HG03442 (cell line): ENCODE measurements at regions not wholly inside any gene's neighbourhood (a gene's known extent, or its start where the extent isn't known, plus 50 kb on each side); places are given as distances from the start of the nearest gene placed in this dataset.

Source experiments
- ATAC-seq: cut with Tn5 transposase; IDR thresholded peaks from one replicate; pipeline ENCODE4 v1.9.1; 2021; ENCODE audit warnings: mild to moderate bottlenecking, moderate library complexity; ENCODE audit not compliant: unreplicated experiment

GRCh38 chr10:113402602-113403001 is 150.3 kb upstream of the HABP2 start:
- ATAC-seq, result no peak

DNA sequence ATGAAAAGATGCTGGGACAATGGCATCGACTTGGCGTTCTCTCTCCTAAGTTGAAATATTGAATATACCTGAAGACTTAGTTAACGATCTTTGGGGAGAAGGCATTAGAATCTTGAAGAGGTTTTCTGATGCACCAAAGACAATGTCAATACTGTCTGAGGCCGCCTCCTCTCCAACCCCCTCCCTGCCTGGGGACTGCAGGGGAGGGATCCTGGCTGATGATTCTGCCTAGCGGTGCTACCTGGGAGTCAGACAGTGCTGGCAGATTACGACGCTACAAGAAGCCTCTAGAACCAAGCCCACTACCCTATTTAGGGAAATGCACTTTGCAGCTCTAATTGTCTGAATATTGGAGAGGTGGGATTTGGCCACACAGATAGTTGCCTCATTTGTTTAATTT is 145.6 kb upstream of the HABP2 start:
- no peak for ATAC-seq

GRCh38 chr10:113409175-113409574 is 143.7 kb upstream of the HABP2 start:
- no peak for ATAC-seq

DNA sequence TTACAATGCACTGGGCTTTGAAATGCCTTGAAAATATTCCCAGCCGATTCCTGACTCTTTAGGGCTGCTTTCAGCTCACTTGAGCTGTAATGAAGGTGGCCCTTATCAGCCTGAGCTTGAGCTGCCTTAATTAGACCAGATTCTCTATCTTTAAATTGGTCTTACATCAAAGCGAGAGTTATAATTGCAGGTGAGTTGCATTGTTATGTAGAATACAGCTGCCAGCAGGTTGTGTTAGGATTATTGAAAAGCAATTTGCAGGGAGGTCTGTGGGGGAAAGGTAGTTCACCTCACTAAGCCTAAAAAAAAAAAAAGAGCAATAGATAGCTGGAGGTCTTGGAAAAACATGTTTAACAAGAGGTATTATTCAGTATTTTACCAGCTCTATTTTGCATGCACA is 142.2 kb upstream of the HABP2 start:
- ATAC-seq, result no peak

GRCh38 chr10:113411456-113411855 is 141.4 kb upstream of the HABP2 start:
- no peak for ATAC-seq

DNA sequence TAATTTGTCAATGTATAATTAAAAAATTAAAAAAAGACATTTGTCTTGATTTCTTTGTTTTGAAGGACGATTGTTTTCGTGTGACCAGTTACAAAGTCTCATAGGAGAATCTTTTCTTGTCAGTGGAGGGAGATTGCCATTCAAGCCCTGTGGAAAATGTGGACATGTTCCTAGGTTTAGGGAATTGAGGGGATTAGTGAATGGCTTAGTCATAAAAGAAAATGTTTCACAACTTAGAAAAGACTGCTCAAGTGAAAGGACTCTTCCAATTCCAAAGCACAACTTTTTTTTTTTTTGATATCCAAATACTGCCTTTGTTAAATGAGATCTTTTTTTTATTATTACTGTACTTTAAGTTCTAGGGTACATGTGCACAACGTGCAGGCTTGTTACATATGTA is 140.7 kb upstream of the HABP2 start:
- no peak for ATAC-seq

- no peak for ATAC-seq
Observed at GRCh38 chr10:113414543-113414942, 138.3 kb upstream of the HABP2 start.

- no peak for ATAC-seq
Observed at GRCh38 chr10:113415246-113415645, 137.6 kb upstream of the HABP2 start.

DNA sequence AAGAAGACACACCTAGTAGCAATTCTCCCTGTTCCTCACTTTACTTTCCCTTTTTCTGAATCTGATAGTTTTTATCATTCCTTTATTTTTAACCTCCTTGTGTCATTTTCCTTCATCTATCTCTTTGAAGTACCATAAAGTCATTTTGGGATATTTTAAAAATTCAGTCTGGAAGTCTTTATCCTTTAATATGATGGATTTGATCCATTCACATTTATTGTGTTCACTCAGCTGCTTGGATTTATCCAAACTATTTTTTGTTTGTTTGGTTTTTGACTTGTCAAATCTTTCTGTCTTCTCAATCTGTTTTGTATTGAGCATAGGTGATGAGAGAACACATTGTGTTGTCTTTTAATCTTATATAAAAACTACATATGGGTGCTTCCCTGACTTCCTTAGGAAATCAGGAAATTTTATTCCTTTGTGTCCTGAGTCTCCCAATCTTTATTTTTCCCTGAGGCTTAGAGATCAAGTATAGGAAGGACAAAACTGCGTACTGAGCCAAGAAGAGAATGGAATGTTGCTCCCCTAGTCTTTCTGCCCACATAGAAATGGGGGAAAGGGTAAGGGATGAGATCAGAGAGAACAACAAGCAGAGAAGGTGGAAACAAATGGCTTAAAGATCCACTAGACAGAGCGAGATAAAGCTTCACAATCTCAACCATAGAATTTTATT is 132.7 kb upstream of the HABP2 start:
- no peak for ATAC-seq

DNA sequence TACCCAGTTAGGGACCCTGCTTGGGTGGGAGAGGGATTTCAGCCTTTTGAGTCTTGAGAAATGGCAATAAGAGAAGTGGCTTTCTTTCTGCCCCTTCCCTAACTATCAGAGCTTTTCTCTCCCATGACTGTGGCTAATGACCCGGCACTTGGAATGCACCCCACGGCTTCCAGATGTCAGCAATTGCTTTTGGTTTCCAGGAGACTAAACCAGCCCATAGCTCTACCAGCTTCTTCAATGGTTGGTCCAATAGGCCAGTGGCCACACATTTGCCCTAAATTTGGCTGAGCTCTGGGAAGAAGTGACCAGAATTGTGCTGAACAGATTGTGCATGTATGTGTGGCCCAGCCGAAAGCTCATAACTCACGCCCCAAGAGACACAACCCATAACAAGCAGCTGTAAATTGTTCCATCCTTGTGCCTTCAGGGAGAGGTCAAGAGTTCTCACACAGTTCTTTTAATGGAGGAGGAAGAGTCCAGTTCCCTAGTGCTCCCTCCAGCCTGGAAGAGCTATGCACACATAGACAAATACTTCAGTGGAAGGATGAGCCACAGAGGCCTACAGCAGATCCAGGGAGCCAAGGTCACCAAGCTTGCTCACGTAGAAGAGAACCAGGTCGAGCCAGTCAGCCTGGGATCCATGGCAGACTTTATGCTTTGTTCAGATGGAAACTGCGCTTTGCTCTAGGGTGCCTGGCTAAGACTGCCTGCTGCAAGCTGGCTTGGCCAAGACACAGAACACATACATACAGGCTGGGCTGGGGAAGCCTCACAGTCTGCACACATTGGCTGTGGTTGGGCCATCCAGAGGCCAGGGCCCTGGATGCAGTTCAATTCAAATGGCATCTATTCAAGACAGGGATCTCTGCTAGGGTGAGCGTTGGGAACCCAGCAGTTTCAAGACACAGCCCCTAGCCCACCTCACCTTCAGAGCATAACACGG is 131.8 kb upstream of the HABP2 start:
- no peak for ATAC-seq

DNA sequence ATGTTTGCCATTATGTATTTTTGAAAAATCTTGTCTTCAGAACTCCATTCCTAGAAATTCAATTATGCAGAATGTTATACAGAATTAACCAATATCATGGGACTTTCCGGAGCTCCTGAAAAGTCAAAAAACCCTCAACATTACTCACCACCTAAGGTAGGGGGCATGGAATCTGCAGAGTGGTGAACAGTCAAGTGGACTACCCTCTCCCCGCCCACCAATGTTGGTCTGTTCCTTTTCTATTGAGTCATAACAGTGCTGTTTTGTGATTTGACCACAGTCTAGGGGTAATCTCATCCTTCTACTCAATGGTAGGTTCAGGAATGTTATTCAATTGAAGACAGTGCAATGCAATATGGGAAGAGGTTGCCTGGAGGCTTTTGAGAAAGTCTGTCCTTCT is 130.5 kb upstream of the HABP2 start:
- ATAC-seq, result no peak

- no peak for ATAC-seq
Observed at GRCh38 chr10:113423981-113424721, 128.7 kb upstream of the HABP2 start.

DNA sequence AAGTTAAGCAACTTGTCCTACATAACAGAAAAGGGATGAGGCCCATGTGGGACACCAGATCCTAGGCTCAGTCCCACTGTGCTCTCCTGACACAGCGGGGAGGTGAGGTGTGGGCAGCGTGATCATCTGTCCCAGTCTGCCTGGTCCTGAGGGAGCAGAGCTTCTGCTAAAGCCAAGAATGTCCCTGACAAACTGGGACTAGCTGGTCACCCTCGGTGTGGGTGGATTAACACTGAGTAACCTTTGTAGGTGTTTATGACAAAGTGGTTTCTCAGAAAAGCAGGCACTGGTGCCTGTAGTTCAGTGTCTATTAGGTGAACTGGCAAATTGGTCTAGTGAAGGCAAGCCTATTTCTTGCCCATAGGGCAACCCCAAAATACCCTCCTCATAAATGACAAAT is 127.8 kb upstream of the HABP2 start:
- no peak for ATAC-seq

GRCh38 chr10:113425541-113425951 is 127.3 kb upstream of the HABP2 start:
- no peak for ATAC-seq

GRCh38 chr10:113426181-113426877 is 126.5 kb upstream of the HABP2 start:
- ATAC-seq, result no peak

DNA sequence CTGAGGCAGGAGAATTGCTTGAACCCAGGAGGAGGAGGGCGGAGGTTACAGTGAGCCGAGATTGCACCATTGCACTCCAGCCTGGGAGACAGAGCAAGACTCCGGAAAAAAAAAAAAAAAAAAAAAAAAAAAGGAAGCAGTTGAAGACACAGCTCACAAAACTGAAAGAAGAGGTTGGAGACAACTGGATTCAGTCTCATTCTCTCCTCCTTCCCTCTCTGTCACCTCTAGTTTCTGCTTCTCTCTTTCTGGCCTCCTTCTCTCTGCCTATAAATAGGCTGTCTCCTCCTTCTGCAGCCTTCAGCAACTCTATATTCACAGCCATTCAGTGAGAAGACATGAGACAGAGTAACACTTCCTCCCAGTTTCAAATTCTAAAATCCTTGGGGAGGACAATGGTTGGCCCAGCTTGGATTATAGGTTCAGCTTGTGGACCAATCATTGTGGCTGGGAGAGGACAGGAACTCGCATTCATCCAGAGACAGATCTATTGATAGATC is 125.6 kb upstream of the HABP2 start:
- no peak for ATAC-seq

DNA sequence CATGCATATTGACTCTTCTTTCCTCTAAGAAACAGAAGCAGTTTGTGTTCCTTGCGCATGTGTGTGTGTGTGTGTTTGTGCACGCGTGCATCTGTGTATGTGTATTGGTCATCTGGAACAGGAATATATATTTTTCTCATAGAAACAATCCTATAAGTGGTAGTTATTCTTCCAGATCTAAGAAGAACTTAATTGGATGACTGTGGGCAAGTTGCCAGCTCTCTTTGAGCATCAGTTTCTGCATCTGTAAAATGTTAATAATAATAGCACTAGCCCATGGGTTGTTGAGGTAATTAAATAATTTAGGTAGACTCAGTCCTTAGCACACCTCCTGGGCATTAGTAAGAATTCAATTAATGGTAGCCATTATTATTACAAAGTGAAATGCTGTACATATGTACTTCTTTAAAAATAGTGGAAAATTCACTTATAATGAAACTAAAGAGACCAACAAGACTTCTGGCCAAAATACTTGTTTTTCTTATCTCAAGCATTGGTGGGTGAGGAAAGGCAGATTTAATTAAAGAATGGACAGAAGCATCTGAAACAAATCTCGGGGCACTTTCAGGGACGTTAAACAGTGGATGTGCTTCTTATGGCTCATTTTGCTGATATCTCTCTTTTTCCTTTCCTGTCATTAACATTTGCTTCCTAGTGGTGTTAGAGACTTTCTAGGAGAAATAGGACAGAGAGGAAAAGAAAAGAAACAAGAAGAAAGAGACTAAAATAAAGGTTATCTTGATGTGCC is 124.9 kb upstream of the HABP2 start:
- ATAC-seq, result no peak

GRCh38 chr10:113430634-113431397 is 122.0 kb upstream of the HABP2 start:
- ATAC-seq, result no peak

DNA sequence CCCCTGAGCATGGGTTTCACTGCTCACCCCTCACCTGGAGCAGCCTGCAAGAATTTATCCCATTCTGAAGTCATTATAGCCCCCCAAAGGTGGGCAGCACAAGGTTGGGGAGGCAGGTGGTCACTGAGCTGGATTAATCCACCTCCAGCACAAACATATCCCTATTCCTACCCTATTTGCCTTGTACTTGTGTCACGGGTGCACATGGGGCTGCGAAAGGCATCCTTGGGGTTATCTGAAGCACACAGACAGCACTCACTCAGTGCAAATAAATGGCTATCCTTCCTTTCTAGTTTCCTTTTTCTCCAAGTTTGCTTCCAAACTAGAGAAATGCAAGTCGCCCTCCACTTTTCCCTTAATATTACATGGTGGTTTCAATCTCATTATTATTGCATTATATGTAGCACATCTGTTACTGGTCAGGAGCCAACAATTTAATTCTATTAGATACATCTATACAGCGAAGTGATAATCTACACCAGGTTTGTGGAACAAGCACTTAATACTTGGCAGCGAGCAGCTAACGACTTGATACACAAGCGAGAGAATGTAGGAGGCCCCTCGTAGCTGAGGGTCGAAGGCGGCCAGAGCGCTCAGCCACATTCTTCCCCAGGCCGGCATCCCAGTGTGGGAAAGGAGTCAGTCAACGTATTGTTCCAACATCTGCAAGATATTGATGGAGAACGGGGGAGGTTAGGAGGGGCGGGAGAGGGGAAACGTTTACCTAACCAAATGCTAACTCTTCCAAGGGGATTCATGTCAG is 121.3 kb upstream of the HABP2 start:
- ATAC-seq, result no peak
